ENCODE measurements at regions not wholly inside any gene's neighbourhood (a gene's known extent, or its start where the extent isn't known, plus 50 kb on each side); places are given as distances from the start of the nearest gene placed in this dataset.

- no peak for DNase-seq (ENCODE audit: low spot score)
Observed at GRCh38 chr10:6648894-6649720, 69.0 kb upstream of the PRKCQ start.

DNA sequence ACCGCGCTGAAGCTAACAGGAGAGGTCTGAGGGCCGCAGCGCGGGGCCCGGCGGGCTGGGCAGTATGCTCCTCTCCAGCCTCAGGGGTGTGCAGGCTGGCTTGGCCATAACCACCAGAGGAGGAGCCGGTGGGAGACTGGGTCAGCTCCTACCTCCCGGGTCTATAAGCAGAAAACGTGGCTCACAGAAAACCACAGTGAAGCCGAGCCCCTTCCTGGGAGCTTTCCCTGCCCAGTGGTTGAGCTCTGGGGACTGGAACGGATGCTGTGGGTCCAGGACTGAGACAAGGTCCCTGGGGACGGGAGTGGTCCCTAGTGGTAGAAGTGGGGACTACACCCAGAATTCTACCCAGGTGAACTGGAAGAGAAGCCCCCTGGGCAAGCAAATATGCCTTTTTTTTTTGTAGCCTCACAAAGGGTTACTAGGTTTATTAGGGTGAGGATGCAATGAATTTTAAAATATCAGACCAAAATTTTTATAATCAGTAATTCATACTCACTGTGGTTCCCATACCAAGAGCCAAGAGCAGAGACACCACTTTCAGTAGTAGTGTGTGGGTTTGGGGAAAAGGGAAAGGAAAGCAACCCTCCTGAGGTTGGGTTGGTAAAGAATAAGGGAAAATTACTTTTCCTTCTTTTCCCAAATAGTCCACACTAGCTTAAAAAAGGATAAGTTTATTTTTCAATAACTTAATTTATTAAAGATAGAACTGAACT is 67.9 kb upstream of the PRKCQ start:
- DNase-seq (ENCODE audit: low spot score): peak; percentile 66

DNA sequence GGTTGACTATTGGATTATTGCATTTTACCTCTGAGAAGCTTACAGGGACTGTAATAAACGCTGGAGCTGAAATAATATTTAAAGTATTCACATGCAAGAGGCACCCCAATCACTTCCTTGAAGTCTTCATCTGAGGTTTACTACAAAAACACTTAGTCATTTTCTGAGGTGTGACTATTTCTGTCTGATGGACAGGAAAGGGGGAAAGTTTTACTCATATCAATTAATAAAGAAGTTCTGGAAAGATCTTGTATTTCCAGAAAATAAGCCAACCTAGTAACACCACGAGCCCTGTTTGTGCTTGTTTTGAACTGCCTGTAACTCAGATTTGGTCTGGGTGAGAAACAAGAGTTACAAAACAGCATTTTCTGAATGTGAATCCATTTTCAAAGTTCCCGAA is 63.9 kb upstream of the PRKCQ start:
- DNase-seq (ENCODE audit: low spot score): no peak

GRCh38 chr10:6642876-6643275 is 62.8 kb upstream of the PRKCQ start:
- DNase-seq (ENCODE audit: low spot score): no peak

DNA sequence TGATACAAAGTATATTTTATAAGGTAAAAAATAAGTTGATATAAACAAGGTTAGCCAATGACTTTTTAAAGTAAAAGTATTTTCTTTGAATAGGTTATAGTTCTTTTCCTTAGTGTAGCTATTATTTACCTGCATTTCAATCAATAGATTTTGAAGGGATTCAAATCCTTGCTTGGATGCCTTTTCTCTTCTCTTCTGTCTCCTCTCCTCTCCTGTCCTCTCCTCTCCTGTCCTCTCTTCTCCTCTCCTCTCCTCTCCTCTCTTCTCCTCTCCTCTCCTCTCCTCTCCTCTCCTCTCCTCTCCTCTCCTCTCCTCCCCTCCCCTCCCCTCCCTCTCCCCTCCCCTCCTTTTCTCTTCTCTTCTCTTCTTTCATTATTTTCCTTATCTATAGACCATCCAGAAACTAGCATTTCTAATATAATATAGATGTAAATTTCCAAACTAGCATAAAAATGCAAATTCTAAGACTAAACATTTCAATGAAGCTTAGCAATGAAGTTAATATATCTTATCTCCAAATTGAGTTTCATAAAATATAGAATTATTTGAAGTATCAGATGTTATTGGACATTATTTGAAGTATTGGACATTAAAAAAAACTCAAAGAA is 60.5 kb upstream of the PRKCQ start:
- no peak for DNase-seq (ENCODE audit: low spot score)

DNA sequence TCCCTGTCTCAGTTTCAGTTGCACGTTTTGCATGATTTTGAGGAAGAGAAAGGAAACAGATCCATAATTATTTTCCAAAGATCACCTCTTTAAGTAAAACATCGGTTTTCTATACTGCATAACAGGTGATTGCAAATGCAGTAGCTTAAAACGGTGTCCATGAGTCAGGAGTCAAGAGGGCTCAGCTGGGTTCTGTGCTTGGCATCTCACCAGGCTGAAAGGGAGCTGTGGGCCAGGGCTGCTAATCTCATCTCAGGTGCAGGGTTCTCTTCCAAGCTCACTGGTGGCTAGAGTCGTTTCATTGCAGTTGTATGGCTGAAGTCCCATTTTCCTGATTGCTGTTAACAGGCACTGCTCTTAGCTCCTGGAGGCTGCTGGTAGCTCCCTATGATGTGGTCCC is 57.0 kb upstream of the PRKCQ start:
- no peak for DNase-seq (ENCODE audit: low spot score)

DNA sequence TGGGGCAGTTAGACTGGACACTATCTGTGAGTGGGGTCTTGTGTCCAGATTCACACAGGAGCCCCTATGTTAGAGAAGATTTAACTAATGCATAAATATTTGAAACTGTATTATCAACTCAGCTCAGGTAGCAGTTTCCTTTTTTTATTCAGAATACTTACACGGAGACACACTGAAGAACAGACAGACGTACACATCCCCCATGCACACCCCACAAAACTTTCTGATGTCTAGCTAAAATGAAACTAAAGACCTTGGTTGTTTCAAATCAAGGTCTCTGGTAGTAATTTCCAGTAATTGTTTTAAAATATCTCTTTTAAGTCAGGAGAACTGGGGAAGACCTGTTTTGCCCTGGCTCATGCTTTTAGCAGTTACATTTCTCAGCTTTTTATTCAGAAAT is 55.7 kb upstream of the PRKCQ start:
- no peak for DNase-seq (ENCODE audit: low spot score)
